ENCODE measurements at regions not wholly inside any gene's neighbourhood (a gene's known extent, or its start where the extent isn't known, plus 50 kb on each side); places are given as distances from the start of the nearest gene placed in this dataset.

DNA sequence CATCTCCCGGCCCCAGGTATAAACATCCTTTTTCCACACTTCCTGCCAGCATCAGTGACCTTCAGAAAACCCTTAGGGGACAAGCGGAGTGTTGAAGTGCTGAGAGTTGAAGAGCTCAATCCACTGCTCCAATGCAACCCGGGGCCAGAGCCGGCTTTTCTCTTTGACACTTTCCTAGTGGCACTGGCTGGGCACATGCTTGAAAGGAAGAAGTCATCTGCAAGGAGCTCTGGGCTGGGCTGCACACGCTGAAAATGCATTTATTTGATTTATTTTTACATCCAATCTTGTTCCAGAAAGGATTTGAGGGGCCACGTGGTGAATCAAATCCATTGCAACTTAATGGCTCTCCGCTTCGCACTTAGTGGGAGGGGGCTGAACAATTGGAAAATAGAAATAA lies 229.0 kb upstream of the DIO3 start:
- H3K27me3 Mint-ChIP-seq (ENCODE audit: insufficient read depth, low read depth, poor library complexity): peaks cover 2% of the 10 kb centered on the region
- H3K9me2 ChIP-seq (ENCODE audit: insufficient read depth): no peaks in the 10 kb centered on the region
- no peaks in the 10 kb centered on the region for H3K36me3 ChIP-seq (ENCODE audit: insufficient read depth)
- no peaks in the 10 kb centered on the region for H4K20me1 ChIP-seq (replicated peaks; ENCODE audit: insufficient read depth)
- ATAC-seq: no peak
- no peaks in the 10 kb centered on the region for H3K79me2 ChIP-seq (replicated peaks; ENCODE audit: insufficient read depth)
- no peak overlapping the region for H3K4me3 Mint-ChIP-seq
- H3K27ac ChIP-seq (ENCODE audit: low read depth): no peak overlapping the region
- H3K27me3 ChIP-seq (ENCODE audit: insufficient read depth): no peaks in the 10 kb centered on the region
- 0 out of 3 replicates have a peak, but pooled peaks cover 2% of the 10 kb centered on the region for H3K4me1 Mint-ChIP-seq
- no peak overlapping the region for H3K27ac Mint-ChIP-seq
- H3K36me3 Mint-ChIP-seq (ENCODE audit: low read depth): no peaks in the 10 kb centered on the region
- no peak overlapping the region for H3K4me3 ChIP-seq
- H3K9me3 Mint-ChIP-seq: no peaks in the 10 kb centered on the region
- no peak overlapping the region for H2AFZ ChIP-seq
- H3F3A ChIP-seq (replicated peaks; ENCODE audit: low read depth): no peaks in the 10 kb centered on the region
- DNase-seq (ENCODE audit: low spot score): no peak
- no peaks in the 10 kb centered on the region for H3K4me1 ChIP-seq (ENCODE audit: insufficient read depth)
- no peak for TF ChIP-seq EZH2 (IDR thresholded peaks at IDR 0.05; ENCODE audit: low read depth, unreplicated experiment)
- TF ChIP-seq POLR2AphosphoS5 (IDR thresholded peaks at IDR 0.05; ENCODE audit: low read depth): no peak
- no peak overlapping the region for H3K4me2 ChIP-seq

DNA sequence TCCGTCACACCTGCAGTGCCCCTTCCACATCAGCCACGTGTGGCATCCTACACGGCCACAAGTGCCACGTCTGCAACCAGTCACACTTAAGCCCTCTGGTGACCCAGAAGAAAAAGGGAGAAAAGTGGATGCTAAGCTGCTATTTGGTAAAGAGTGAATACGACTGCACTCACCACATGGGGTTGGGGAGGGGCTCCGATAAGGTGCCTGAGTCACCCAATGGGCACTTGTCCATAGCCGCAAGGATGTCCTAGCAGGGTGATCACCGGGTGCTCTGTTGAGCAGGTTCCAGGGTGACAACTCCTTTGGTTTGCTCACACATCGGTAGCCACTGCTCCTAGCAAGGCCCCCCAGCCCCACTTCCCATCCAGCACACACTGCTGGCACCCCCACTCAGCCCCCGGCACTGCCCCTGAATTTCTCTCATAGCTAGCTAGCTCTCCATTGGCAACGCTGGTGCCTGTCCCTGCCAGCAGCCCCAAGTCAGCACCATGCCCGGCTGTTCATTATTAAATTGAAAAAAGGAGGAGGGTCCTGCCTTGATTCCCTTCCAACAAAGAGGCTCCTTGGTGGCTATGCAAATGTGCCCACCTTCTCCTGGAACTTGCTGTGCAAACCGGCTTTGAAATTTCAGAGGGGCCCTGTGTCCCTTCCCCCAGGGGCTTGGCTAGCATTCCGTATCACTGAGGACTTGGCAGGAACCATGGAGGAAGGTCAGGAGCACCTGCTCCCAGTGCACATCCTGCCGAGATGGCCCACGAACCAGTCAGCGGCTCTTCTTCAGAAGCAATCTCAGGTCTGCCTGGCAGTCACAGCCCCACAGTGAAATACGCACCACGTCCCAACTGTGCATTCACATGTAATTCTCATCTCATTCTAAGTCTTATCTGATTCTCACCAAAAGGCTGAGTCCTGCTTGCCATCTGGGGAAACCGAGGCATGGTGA lies 227.7 kb upstream of the DIO3 start:
- H2AFZ ChIP-seq: no peak overlapping the region
- no peaks in the 10 kb centered on the region for H3K27me3 ChIP-seq (ENCODE audit: insufficient read depth)
- H4K20me1 ChIP-seq (replicated peaks; ENCODE audit: insufficient read depth): no peaks in the 10 kb centered on the region
- Mint-ChIP-seq H3K4me1 (0 out of 3 replicates have a peak, but pooled peaks cover 2% of the 10 kb centered on the region), H3K36me3 (ENCODE audit: low read depth) (no peaks in the 10 kb centered on the region), H3K27ac (no peak overlapping the region), H3K4me3 (no peak overlapping the region), H3K27me3 (ENCODE audit: insufficient read depth, low read depth, poor library complexity) (peaks cover 2% of the 10 kb centered on the region), H3K9me3 (no peaks in the 10 kb centered on the region)
- H3K9me2 ChIP-seq (ENCODE audit: insufficient read depth): no peaks in the 10 kb centered on the region
- TF ChIP-seq ZNF331 (CRISPR knock-in tag; IDR thresholded peaks at IDR 0.05; ENCODE audit: low read depth): no peak
- TF ChIP-seq JUNB (IDR thresholded peaks at IDR 0.05; ENCODE audit: unreplicated experiment): no peak
- TF ChIP-seq, protein P1, sequence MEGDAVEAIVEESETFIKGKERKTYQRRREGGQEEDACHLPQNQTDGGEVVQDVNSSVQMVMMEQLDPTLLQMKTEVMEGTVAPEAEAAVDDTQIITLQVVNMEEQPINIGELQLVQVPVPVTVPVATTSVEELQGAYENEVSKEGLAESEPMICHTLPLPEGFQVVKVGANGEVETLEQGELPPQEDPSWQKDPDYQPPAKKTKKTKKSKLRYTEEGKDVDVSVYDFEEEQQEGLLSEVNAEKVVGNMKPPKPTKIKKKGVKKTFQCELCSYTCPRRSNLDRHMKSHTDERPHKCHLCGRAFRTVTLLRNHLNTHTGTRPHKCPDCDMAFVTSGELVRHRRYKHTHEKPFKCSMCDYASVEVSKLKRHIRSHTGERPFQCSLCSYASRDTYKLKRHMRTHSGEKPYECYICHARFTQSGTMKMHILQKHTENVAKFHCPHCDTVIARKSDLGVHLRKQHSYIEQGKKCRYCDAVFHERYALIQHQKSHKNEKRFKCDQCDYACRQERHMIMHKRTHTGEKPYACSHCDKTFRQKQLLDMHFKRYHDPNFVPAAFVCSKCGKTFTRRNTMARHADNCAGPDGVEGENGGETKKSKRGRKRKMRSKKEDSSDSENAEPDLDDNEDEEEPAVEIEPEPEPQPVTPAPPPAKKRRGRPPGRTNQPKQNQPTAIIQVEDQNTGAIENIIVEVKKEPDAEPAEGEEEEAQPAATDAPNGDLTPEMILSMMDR (conservative IDR thresholded peaks at IDR 0.05; ENCODE audit: low read depth in 2 of 2): no peak
- TF ChIP-seq STAT1 (IDR thresholded peaks at IDR 0.05; ENCODE audit: unreplicated experiment): no peak
- no peak for TF ChIP-seq POLR2AphosphoS5 (IDR thresholded peaks at IDR 0.05; ENCODE audit: low read depth)
- TF ChIP-seq ZNF114 (CRISPR knock-in tag; IDR thresholded peaks at IDR 0.05): no peak
- no peak for TF ChIP-seq NANOG (IDR thresholded peaks at IDR 0.05; ENCODE audit: borderline replicate concordance)
- no peak for DNase-seq (ENCODE audit: low spot score)
- no peaks in the 10 kb centered on the region for H3K79me2 ChIP-seq (replicated peaks; ENCODE audit: insufficient read depth)
- H3K4me3 ChIP-seq: no peak overlapping the region
- no peaks in the 10 kb centered on the region for H3K4me1 ChIP-seq (ENCODE audit: insufficient read depth)
- no peak overlapping the region for H3K27ac ChIP-seq (ENCODE audit: low read depth)
- H3K4me2 ChIP-seq: no peak overlapping the region
- ATAC-seq: no peak
- no peaks in the 10 kb centered on the region for H3K36me3 ChIP-seq (ENCODE audit: insufficient read depth)
- no peaks in the 10 kb centered on the region for H3F3A ChIP-seq (replicated peaks; ENCODE audit: low read depth)

DNA sequence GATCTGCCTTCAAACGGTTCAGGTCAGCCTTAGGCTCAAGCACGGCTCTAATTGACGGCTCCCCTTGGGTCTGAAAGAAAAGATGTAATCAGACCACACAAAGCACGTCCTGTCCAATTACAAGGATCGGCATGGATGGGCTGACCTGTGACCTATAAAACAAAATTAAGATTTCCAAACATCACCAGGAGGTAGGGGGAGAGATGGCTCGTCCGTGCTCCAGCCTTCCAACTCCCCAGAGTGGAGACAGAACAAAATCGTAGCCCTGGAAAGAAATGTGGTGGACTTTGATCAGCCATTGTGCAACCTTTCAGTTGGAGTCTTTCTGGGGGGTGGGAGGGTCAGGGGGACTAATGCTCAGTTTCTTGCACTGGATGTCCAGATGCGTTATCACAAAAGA lies 226.6 kb upstream of the DIO3 start:
- Mint-ChIP-seq H3K27ac (no peak overlapping the region), H3K27me3 (ENCODE audit: insufficient read depth, low read depth, poor library complexity) (no peaks in the 10 kb centered on the region), H3K36me3 (ENCODE audit: low read depth) (no peaks in the 10 kb centered on the region), H3K9me3 (no peaks in the 10 kb centered on the region), H3K4me3 (no peak overlapping the region), H3K4me1 (peaks cover 2% of the 10 kb centered on the region; the same call in 1 of the 3 replicates)
- Histone ChIP-seq H3K36me3 (ENCODE audit: insufficient read depth) (no peaks in the 10 kb centered on the region), H3K4me1 (ENCODE audit: insufficient read depth) (no peaks in the 10 kb centered on the region), H4K20me1 (replicated peaks; ENCODE audit: insufficient read depth) (no peaks in the 10 kb centered on the region), H3F3A (replicated peaks; ENCODE audit: low read depth) (no peaks in the 10 kb centered on the region), H3K79me2 (replicated peaks; ENCODE audit: insufficient read depth) (no peaks in the 10 kb centered on the region), H2AFZ (no peak overlapping the region), H3K27ac (ENCODE audit: low read depth) (no peak overlapping the region), H3K4me3 (no peak overlapping the region), H3K4me2 (no peak overlapping the region), H3K27me3 (ENCODE audit: insufficient read depth) (no peaks in the 10 kb centered on the region), H3K9me2 (ENCODE audit: insufficient read depth) (no peaks in the 10 kb centered on the region)
- DNase-seq (ENCODE audit: low spot score) (no peak), ATAC-seq (no peak)
- no peak for TF ChIP-seq EZH2phosphoT487 (IDR thresholded peaks at IDR 0.05; ENCODE audit: unreplicated experiment)
- TF ChIP-seq, protein P2, sequence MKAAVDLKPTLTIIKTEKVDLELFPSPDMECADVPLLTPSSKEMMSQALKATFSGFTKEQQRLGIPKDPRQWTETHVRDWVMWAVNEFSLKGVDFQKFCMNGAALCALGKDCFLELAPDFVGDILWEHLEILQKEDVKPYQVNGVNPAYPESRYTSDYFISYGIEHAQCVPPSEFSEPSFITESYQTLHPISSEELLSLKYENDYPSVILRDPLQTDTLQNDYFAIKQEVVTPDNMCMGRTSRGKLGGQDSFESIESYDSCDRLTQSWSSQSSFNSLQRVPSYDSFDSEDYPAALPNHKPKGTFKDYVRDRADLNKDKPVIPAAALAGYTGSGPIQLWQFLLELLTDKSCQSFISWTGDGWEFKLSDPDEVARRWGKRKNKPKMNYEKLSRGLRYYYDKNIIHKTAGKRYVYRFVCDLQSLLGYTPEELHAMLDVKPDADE (IDR thresholded peaks at IDR 0.05): no peak
- TF ChIP-seq, protein P1 (conservative IDR thresholded peaks at IDR 0.05; ENCODE audit: low read depth in 2 of 2): no peak
- TF ChIP-seq ZNF331 (CRISPR knock-in tag; IDR thresholded peaks at IDR 0.05; ENCODE audit: low read depth): no peak
- no peak for TF ChIP-seq ZNF114 (CRISPR knock-in tag; IDR thresholded peaks at IDR 0.05)
- no peak for TF ChIP-seq EZH2 (IDR thresholded peaks at IDR 0.05; ENCODE audit: low read depth, unreplicated experiment)
- no peak for TF ChIP-seq STAT1 (IDR thresholded peaks at IDR 0.05; ENCODE audit: unreplicated experiment)
